LoVo (cell line): ENCODE measurements at regions not wholly inside any gene's neighbourhood (a gene's known extent, or its start where the extent isn't known, plus 50 kb on each side); places are given as distances from the start of the nearest gene placed in this dataset.
"Not testable (repeated sequence)": the region's sequence is repeated elsewhere in the genome, so short reads cannot be mapped to it uniquely, and the experiment has no call there.

Experiments
- DNase-seq: peaks from one replicate; pipeline ENCODE4 v3.0.0-alpha.2; 2016; ENCODE audit warnings: low spot score

- no peak for DNase-seq
Measured at GRCh38 chr15:95690631-95691340, 639.7 kb upstream of the NR2F2 start.

- DNase-seq = no peak
Measured at GRCh38 chr15:95693917-95694316, 636.6 kb upstream of the NR2F2 start.

GRCh38 chr15:95698230-95698629 lies 632.3 kb upstream of the NR2F2 start:
- DNase-seq = no peak

GRCh38 chr15:95698951-95699350 lies 631.5 kb upstream of the NR2F2 start:
- DNase-seq = no peak

- no peak for DNase-seq
Measured at GRCh38 chr15:95699578-95699977, 630.9 kb upstream of the NR2F2 start.

- DNase-seq = not testable (repeated sequence)
Measured at GRCh38 chr15:95700692-95701091, 629.8 kb upstream of the NR2F2 start.

- DNase-seq = no peak
Measured at GRCh38 chr15:95701410-95701809, 629.1 kb upstream of the NR2F2 start.

- no peak for DNase-seq
Measured at GRCh38 chr15:95709959-95710695, 620.4 kb upstream of the NR2F2 start.

GRCh38 chr15:95712785-95713184 lies 617.7 kb upstream of the NR2F2 start:
- DNase-seq = no peak

- DNase-seq = no peak
Measured at GRCh38 chr15:95713324-95713723, 617.2 kb upstream of the NR2F2 start.

GRCh38 chr15:95715116-95715903 lies 615.2 kb upstream of the NR2F2 start:
- DNase-seq = no peak

GRCh38 chr15:95715906-95716656 lies 614.4 kb upstream of the NR2F2 start:
- no peak for DNase-seq

- DNase-seq = no peak
Measured at GRCh38 chr15:95716708-95717107, 613.8 kb upstream of the NR2F2 start.

GRCh38 chr15:95718441-95718840 lies 612.1 kb upstream of the NR2F2 start:
- no peak for DNase-seq

GRCh38 chr15:95724908-95725633 lies 605.4 kb upstream of the NR2F2 start:
- DNase-seq = no peak

GRCh38 chr15:95726891-95727290 lies 603.6 kb upstream of the NR2F2 start:
- DNase-seq = no peak

- no peak for DNase-seq
Measured at GRCh38 chr15:95733931-95734330, 596.6 kb upstream of the NR2F2 start.

GRCh38 chr15:95734422-95735316 lies 595.8 kb upstream of the NR2F2 start:
- no peak for DNase-seq

GRCh38 chr15:95737060-95737459 lies 593.4 kb upstream of the NR2F2 start:
- no peak for DNase-seq

- DNase-seq = no peak
Measured at GRCh38 chr15:95739131-95739530, 591.4 kb upstream of the NR2F2 start.
